IMR-90 (cell line): ENCODE measurements at regions not wholly inside any gene's neighbourhood (a gene's known extent, or its start where the extent isn't known, plus 50 kb on each side); places are given as distances from the start of the nearest gene placed in this dataset.

Experiments used
- CTCF ChIP-seq: conservative IDR thresholded peaks from 2 replicates; pipeline ENCODE4 v1.5.1; 2012; ENCODE audit warnings: mild to moderate bottlenecking, low read depth, low read length, improper control_type of control experiment
- MAFK ChIP-seq: IDR thresholded peaks from 2 replicates; pipeline ENCODE4 v1.6.1; 2012; ENCODE audit warnings: low read depth, low read length, improper control_type of control experiment

- TF ChIP-seq MAFK (no peak), CTCF (no peak)
Measured at GRCh38 chr6:170224694-170225660, 65.9 kb downstream of the DLL1 start.
